Mesenchymal stem cell (in vitro differentiated cells and primary cell): ENCODE measurements at regions not wholly inside any gene's neighbourhood (a gene's known extent, or its start where the extent isn't known, plus 50 kb on each side); places are given as distances from the start of the nearest gene placed in this dataset.

ENCODE experiments used
- DNase-seq: peaks from one replicate; pipeline ENCODE4 v3.0.0-alpha.2; 2013
- H2AFZ ChIP-seq: one replicate; pipeline ENCODE4 v1.6.1; 2013; ENCODE audit warnings: low read depth, mild to moderate bottlenecking, control low read depth, inconsistent platforms, low read length, moderate library complexity
- H2AK5ac ChIP-seq: 2 replicates; pipeline ENCODE4 v1.6.1; 2013; ENCODE audit warnings: low read length, moderate library complexity, mild to moderate bottlenecking, inconsistent platforms; ENCODE audit not compliant: severe bottlenecking
- H2BK120ac ChIP-seq: one replicate; pipeline ENCODE4 v1.6.1; 2013; ENCODE audit warnings: low read depth, mild to moderate bottlenecking, inconsistent platforms, low read length, moderate library complexity
- H2BK12ac ChIP-seq, 2 experiments: one replicate each; pipeline ENCODE4 v1.6.1; 2013; ENCODE audit warnings: inconsistent platforms in 2 of 2, low read length in 2 of 2, mild to moderate bottlenecking in 2 of 2, moderate library complexity in 2 of 2, control low read depth in 1 of 2
- H2BK15ac ChIP-seq: one replicate; pipeline ENCODE4 v1.6.1; 2013; ENCODE audit warnings: mild to moderate bottlenecking, low read depth, inconsistent platforms; ENCODE audit not compliant: poor library complexity, severe bottlenecking
- H2BK5ac ChIP-seq: 2 replicates; pipeline ENCODE4 v1.6.1; 2013; ENCODE audit warnings: low read depth, mild to moderate bottlenecking, low read length, control low read depth, inconsistent platforms; ENCODE audit not compliant: poor library complexity, severe bottlenecking
- H3K14ac ChIP-seq, 2 experiments: one replicate each; pipeline ENCODE4 v1.6.1; 2013; ENCODE audit warnings: inconsistent platforms in 2 of 2, low read length in 2 of 2, control low read depth in 1 of 2, mild to moderate bottlenecking in 1 of 2, moderate library complexity in 1 of 2
- H3K18ac ChIP-seq, 2 experiments: one replicate each; pipeline ENCODE4 v1.6.1; 2013; ENCODE audit warnings: inconsistent platforms in 2 of 2, low read length in 2 of 2, control low read depth in 1 of 2, low read depth in 1 of 2, mild to moderate bottlenecking in 1 of 2
- H3K23ac ChIP-seq, 2 experiments: one replicate each; pipeline ENCODE4 v1.6.1; 2013; ENCODE audit warnings: inconsistent platforms in 2 of 2, low read length in 2 of 2, mild to moderate bottlenecking in 2 of 2, moderate library complexity in 2 of 2, control low read depth in 1 of 2
- H3K27ac ChIP-seq: 2 replicates; pipeline ENCODE4 v1.5.1; 2013; ENCODE audit warnings: mild to moderate bottlenecking, moderate library complexity, low read length, control low read depth, inconsistent platforms; ENCODE audit not compliant: poor library complexity, severe bottlenecking
- H3K27me3 ChIP-seq, 2 experiments: 2 replicates each; pipeline versions ENCODE4 v1.6.1 to v1.7.0; 2013; ENCODE audit warnings: low read length in 2 of 2, mild to moderate bottlenecking in 2 of 2, moderate library complexity in 2 of 2, control low read depth in 1 of 2, inconsistent platforms in 1 of 2; ENCODE audit not compliant: control insufficient read depth in 1 of 2, insufficient read depth in 1 of 2
- H3K36me3 ChIP-seq, 2 experiments: 2 replicates each; pipeline versions ENCODE4 v1.6.1 to v1.7.0; 2013; ENCODE audit warnings: low read length in 2 of 2, control low read depth in 1 of 2, inconsistent platforms in 1 of 2, low read depth in 1 of 2, mild to moderate bottlenecking in 1 of 2; ENCODE audit not compliant: insufficient read depth in 2 of 2, control insufficient read depth in 1 of 2
- H3K4ac ChIP-seq, 2 experiments: one replicate each; pipeline ENCODE4 v1.6.1; 2013; ENCODE audit warnings: inconsistent platforms in 2 of 2, low read length in 2 of 2, mild to moderate bottlenecking in 2 of 2, moderate library complexity in 2 of 2, control low read depth in 1 of 2, low read depth in 1 of 2
- H3K4me1 ChIP-seq: 2 replicates; pipeline ENCODE4 v1.6.1; 2013; ENCODE audit warnings: low read depth, low read length, control low read depth; ENCODE audit not compliant: control insufficient read depth, insufficient read depth
- H3K4me2 ChIP-seq: 2 replicates; pipeline ENCODE4 v1.6.1; 2013; ENCODE audit warnings: low read length, mild to moderate bottlenecking, inconsistent platforms; ENCODE audit not compliant: poor library complexity, severe bottlenecking
- H3K4me3 ChIP-seq, 2 experiments: 2 replicates each; pipeline versions ENCODE4 v1.5.1 to v1.7.0; 2013; ENCODE audit warnings: low read length in 2 of 2, mild to moderate bottlenecking in 2 of 2, control low read depth in 1 of 2, low read depth in 1 of 2; ENCODE audit not compliant: insufficient read depth in 1 of 2
- H3K79me1 ChIP-seq: replicated peaks from 2 replicates; pipeline ENCODE4 v1.6.1; 2013; ENCODE audit warnings: mild to moderate bottlenecking, control low read depth, low read length, inconsistent platforms; ENCODE audit not compliant: poor library complexity, severe bottlenecking
- H3K9ac ChIP-seq: 2 replicates; pipeline ENCODE4 v1.7.0; 2013; ENCODE audit warnings: mild to moderate bottlenecking, low read length, moderate library complexity
- H3K9me3 ChIP-seq: 2 replicates; pipeline ENCODE4 v1.7.0; 2013; ENCODE audit warnings: mild to moderate bottlenecking, low read length; ENCODE audit not compliant: control insufficient read depth
- H4K8ac ChIP-seq: one replicate; pipeline ENCODE4 v1.6.1; 2013; ENCODE audit warnings: inconsistent platforms, mild to moderate bottlenecking, low read length, moderate library complexity
- H4K91ac ChIP-seq: one replicate; pipeline ENCODE4 v1.6.1; 2013; ENCODE audit warnings: mild to moderate bottlenecking, low read length, inconsistent platforms
- WGBS: methylation state at CpG from one replicate; pipeline ENCODE4 v1.1.7; 2013; ENCODE audit warnings: mixed read lengths; 5-methylcytosine and 5-hydroxymethylcytosine counted together

DNA sequence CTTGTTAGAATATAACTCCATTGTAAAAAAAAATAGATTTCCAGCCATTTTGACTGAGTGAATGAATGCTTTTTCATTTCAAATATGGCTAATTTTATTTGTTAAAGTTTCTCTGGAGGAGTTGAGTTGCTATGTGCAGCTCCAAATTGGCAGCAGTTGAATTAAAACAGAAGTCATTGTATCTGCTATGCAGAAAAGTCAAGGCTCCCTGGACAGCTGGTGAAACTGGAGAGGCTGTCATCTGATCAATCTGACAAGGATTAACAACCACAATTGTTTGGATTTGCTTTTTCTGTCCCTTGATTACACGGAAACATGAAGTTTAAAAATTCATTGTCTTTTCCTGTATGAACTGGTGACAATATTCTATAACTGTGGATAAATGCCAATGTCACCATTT, 713.9 kb downstream of the EFNA5 start:
- no peak overlapping the region for H2BK120ac ChIP-seq
- no peak overlapping the region for H2AFZ ChIP-seq
- H3K4ac ChIP-seq, result no peak overlapping the region
- H3K9me3 ChIP-seq, result no peaks in the 10 kb centered on the region
- no peak overlapping the region for H2BK5ac ChIP-seq
- no peak overlapping the region for H3K23ac ChIP-seq
- H3K27me3 ChIP-seq, result no peaks in the 10 kb centered on the region
- no peak overlapping the region for H3K27ac ChIP-seq
- H3K18ac ChIP-seq, result no peak overlapping the region
- H3K9ac ChIP-seq, result no peak overlapping the region
- no peak overlapping the region for H4K91ac ChIP-seq
- H2AK5ac ChIP-seq, result no peak overlapping the region
- H2BK15ac ChIP-seq, result no peak overlapping the region
- no peaks in the 10 kb centered on the region for H3K36me3 ChIP-seq
- H3K14ac ChIP-seq, result no peak overlapping the region
- DNase-seq, result no peak
- WGBS, result no CpG with 5 or more reads among the region's 1 CpG
- H3K4me1 ChIP-seq, result no peaks in the 10 kb centered on the region
- H3K4me2 ChIP-seq, result no peak overlapping the region
- no peaks in the 10 kb centered on the region for H3K79me1 ChIP-seq
- H3K4me3 ChIP-seq, result no peak overlapping the region
- no peak overlapping the region for H4K8ac ChIP-seq
- no peak overlapping the region for H2BK12ac ChIP-seq

DNA sequence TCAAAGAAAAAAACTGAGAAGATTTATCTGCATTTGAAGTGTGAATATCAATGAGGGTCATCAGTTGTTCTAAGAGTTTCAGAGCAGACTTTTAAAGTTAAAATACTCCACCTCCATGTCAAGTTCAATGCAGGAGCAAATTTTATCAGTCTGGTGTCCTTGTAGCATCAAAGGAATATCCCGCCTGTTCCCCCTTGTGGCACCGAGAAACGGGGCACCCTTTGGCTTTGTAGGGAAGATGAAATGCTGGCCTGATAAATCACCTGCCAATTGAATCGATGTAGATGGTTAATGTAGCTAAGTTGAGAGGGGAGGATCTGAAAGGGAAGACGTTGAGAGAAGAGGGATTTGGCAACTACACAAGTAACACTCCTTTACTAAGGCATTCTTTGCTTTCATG, 714.5 kb downstream of the EFNA5 start:
- Histone ChIP-seq H2BK12ac (no peak overlapping the region), H2BK5ac (no peak overlapping the region)

GRCh38 chr5:106940986-106941385, 729.8 kb downstream of the EFNA5 start:
- no peak overlapping the region for H3K23ac ChIP-seq
- H4K91ac ChIP-seq, result no peak overlapping the region
- H3K27ac ChIP-seq, result peak overlapping the region; percentile 87
- no peak overlapping the region for H3K4ac ChIP-seq
- DNase-seq, result no peak
- no peaks in the 10 kb centered on the region for H3K79me1 ChIP-seq
- no peak overlapping the region for H3K14ac ChIP-seq
- no peak overlapping the region for H3K4me3 ChIP-seq
- H4K8ac ChIP-seq, result no peak overlapping the region
- no peak overlapping the region for H2AFZ ChIP-seq
- H2BK15ac ChIP-seq, result no peak overlapping the region
- 72% methylated on average over 3 of the region's 3 CpGs for WGBS
- no peaks in the 10 kb centered on the region for H3K9me3 ChIP-seq
- H3K36me3 ChIP-seq, result no peaks in the 10 kb centered on the region
- no peak overlapping the region for H3K9ac ChIP-seq
- no peak overlapping the region for H3K18ac ChIP-seq
- H2BK12ac ChIP-seq, result no peak overlapping the region
- peaks cover 4% of the 10 kb centered on the region for H3K4me1 ChIP-seq
- H3K27me3 ChIP-seq, result no peaks in the 10 kb centered on the region
- no peak overlapping the region for H3K4me2 ChIP-seq
- no peak overlapping the region for H2BK5ac ChIP-seq
- no peak overlapping the region for H2BK120ac ChIP-seq
- H2AK5ac ChIP-seq, result no peak overlapping the region

More for the DNA sequence above, 714.5 kb downstream of the EFNA5 start:
- no peaks in the 10 kb centered on the region for H3K79me1 ChIP-seq
- no peak overlapping the region for H4K8ac ChIP-seq
- H2BK15ac ChIP-seq, result no peak overlapping the region
- H3K4me3 ChIP-seq, result no peak overlapping the region
- H2AFZ ChIP-seq, result no peak overlapping the region
- no peak overlapping the region for H2AK5ac ChIP-seq
- no peak overlapping the region for H3K23ac ChIP-seq
- no peaks in the 10 kb centered on the region for H3K4me1 ChIP-seq
- H3K4me2 ChIP-seq, result no peak overlapping the region
- DNase-seq, result no peak
- no peak overlapping the region for H3K18ac ChIP-seq
- no peaks in the 10 kb centered on the region for H3K27me3 ChIP-seq
- no peak overlapping the region for H3K4ac ChIP-seq
- whole genome bisulfite sequencing, result 91% methylated on average over 3 of the region's 5 CpGs
- H2BK120ac ChIP-seq, result no peak overlapping the region
- no peak overlapping the region for H4K91ac ChIP-seq
- no peak overlapping the region for H3K27ac ChIP-seq
- no peaks in the 10 kb centered on the region for H3K9me3 ChIP-seq
- no peak overlapping the region for H3K14ac ChIP-seq
- H3K9ac ChIP-seq, result no peak overlapping the region
- H3K36me3 ChIP-seq, result no peaks in the 10 kb centered on the region

GRCh38 chr5:106940301-106940846, 730.4 kb downstream of the EFNA5 start:
- H3K4ac ChIP-seq, result no peak overlapping the region
- H3K9me3 ChIP-seq, result no peaks in the 10 kb centered on the region
- H3K23ac ChIP-seq, result no peak overlapping the region
- peak overlapping the region; percentile 32 for H2BK5ac ChIP-seq
- no peak for DNase-seq
- no peak overlapping the region for H2AK5ac ChIP-seq
- no peak overlapping the region for H3K9ac ChIP-seq
- H3K4me2 ChIP-seq, result no peak overlapping the region
- H3K27me3 ChIP-seq, result no peaks in the 10 kb centered on the region
- H2BK120ac ChIP-seq, result no peak overlapping the region
- no peak overlapping the region for H2AFZ ChIP-seq
- no peak overlapping the region for H4K8ac ChIP-seq
- peaks cover 4% of the 10 kb centered on the region for H3K4me1 ChIP-seq
- peak overlapping the region; percentile 87 for H3K27ac ChIP-seq
- no peak overlapping the region for H3K4me3 ChIP-seq
- no peak overlapping the region for H4K91ac ChIP-seq
- 90% methylated on average over 8 of the region's 8 CpGs for WGBS
- H3K18ac ChIP-seq, result no peak overlapping the region
- H3K79me1 ChIP-seq, result no peaks in the 10 kb centered on the region
- no peaks in the 10 kb centered on the region for H3K36me3 ChIP-seq
- H2BK15ac ChIP-seq, result no peak overlapping the region
- no peak overlapping the region for H3K14ac ChIP-seq
- H2BK12ac ChIP-seq, result no peak overlapping the region
